OCI-LY7 (cell line): ENCODE measurements at regions not wholly inside any gene's neighbourhood (a gene's known extent, or its start where the extent isn't known, plus 50 kb on each side); places are given as distances from the start of the nearest gene placed in this dataset.

ENCODE experiments used
- EZH2phosphoT487 ChIP-seq: fragments of 200-600 bp; sonication (generic); IDR thresholded peaks from 2 replicates; pipeline ENCODE4 v1.6.1; 2018; ENCODE audit warnings: low read depth, borderline replicate concordance, mild to moderate bottlenecking, mixed run types, antibody characterized with exemption, low read length, moderate library complexity, mixed read lengths
- TF ChIP-seq, protein P1 (sequence below): fragments of 200-600 bp; sonication (generic); conservative IDR thresholded peaks from 2 replicates; pipeline ENCODE4 v1.5.1; 2014; ENCODE audit warnings: mild to moderate bottlenecking, antibody characterized with exemption, low read length, moderate library complexity, mixed read lengths

GRCh38 chr6:144341831-144342527 is 56.8 kb downstream of the UTRN start:
- TF ChIP-seq, protein P1, sequence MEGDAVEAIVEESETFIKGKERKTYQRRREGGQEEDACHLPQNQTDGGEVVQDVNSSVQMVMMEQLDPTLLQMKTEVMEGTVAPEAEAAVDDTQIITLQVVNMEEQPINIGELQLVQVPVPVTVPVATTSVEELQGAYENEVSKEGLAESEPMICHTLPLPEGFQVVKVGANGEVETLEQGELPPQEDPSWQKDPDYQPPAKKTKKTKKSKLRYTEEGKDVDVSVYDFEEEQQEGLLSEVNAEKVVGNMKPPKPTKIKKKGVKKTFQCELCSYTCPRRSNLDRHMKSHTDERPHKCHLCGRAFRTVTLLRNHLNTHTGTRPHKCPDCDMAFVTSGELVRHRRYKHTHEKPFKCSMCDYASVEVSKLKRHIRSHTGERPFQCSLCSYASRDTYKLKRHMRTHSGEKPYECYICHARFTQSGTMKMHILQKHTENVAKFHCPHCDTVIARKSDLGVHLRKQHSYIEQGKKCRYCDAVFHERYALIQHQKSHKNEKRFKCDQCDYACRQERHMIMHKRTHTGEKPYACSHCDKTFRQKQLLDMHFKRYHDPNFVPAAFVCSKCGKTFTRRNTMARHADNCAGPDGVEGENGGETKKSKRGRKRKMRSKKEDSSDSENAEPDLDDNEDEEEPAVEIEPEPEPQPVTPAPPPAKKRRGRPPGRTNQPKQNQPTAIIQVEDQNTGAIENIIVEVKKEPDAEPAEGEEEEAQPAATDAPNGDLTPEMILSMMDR, result no peak
- no peak for TF ChIP-seq EZH2phosphoT487
